ENCODE measurements at regions not wholly inside any gene's neighbourhood (a gene's known extent, or its start where the extent isn't known, plus 50 kb on each side); places are given as distances from the start of the nearest gene placed in this dataset.

DNA sequence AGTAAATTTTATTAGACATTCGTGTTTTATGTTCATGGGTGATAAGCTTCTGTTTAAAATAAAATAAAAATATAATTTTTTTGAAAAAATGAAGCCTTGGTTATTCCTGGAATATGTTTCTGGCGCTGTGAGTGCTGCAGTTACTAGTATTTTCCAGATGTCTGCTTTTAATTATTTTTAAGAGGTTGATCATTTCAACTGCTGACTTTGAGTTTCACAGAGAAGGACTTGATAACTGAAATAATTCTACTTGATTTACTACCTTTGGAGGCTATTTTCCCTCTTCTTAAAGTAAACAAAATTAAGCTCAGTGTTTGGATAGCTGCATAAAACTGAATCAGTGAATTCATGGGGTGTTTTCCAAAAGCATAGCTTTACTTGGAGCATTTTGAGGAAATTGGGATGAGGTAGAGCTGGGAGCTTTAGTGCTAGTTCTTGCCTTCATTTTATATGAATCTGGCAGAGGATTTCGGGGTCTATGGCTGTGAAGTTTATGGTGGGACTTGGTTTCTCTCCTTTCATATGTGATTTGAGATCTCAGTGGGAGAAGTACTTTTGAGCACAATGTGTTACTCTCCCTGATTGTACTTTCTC is 666.5 kb downstream of the DCDC2C start:
- peak; percentile 33 to 88 (median 69) for DNase-seq

DNA sequence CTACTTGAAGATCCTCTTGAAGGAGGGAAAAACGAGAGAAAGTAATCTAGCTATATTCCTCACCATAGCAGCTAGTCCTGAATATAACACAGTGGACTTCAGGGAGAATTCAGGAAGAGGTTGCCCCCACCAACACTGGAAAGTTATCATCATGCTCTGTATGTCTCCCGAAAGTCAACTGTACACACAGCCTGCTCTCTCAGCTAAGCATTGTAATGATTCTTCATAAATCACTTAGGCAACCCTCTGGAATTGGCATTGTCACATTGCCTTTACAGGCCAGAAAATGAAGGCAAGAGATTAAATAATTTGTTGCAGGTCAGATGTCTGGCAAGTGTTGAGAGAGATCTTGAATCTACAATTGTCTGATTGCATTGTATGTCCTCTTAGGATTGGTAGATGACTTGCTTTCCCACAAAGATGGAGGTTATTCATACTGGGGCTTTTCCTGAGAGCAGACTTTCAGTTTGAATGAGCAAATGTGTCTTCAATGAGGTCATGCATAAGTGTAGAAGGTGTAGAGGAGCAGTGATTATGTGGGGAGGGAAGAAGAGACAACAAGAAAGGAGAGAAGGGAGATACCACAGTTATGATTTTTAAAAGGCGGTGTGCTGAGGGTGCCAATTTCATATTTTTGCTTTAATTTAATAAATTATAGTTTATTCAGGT is 667.2 kb downstream of the DCDC2C start:
- DNase-seq, result peak in 2 of 3 donors; percentile 6 to 9

DNA sequence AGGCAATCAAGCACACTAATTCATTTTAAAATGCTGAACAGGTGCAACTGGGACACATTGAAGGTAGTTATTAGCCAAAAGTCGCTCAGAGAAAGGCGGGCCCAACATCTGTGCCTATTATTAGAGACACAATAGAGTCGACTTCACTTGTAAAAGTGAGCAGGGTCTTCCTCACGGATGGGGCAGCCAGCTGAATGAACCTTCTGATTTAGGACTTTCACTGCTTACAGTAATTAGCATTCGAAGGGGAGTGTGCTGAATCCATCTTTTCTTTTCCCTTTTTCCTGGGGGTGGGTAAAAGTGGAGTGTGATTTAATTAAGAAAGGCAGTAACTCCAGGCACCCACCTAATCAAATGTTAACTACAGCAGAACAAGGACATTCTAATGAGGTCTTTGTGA is 677.7 kb downstream of the DCDC2C start:
- DNase-seq, result no peak

DNA sequence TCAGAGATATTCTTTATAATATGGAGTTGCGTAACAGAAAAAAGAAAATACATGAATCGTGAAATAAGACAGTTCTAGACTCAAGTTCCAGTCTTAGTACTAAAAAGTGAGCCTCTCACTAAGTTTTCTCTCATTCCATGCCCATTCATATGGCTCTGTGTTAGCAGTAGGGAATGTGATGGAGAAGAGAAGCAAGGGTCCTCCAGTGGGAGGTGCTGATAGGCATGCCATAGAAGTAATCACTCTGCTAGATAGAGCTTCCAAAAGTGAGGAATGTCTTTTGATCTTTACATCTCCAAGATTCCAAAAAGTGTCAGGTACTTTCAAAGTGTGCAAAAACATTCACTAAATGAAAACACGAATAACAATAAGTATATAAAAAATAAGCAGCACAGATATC is 678.4 kb downstream of the DCDC2C start:
- no peak for DNase-seq

DNA sequence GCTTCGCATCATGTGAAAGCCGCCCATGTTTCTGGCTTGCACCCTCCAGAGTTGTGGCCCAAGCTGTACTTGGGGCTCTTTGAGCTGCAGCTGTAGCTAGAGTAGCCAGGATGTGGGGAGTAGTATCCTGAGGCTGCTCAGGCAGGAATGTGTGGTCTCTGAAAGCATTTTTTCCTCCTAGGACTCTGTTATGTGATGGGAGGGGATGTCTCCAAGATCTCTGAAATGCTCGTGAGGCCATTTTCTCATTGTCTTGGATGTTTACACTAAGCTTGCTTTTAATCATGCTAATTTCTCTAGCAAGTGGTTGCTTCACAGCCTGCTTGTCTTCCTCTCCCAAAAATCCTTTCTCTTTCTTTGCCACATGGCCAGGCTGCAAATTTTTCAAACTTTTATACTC is 687.6 kb downstream of the DCDC2C start:
- no peak for DNase-seq

DNA sequence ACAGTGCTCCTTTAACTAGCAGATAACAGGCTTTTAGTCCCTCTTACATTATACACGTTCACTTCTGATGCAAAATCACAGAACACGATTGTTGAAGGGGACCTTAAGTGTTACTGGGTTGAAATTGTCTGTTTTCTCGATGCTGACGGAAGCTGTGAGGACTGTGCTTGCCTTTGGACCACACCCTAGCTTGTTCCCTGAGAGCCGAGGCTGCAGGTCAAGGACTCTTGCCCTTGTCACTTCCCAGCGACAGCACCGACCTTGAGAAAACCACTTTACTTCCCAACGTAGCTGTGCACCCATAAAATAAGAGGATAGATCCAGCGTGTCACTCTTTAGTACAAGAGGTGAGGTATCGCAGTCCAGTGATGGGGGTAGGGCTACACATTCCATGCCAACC is 701.0 kb downstream of the DCDC2C start:
- DNase-seq, result no peak

DNA sequence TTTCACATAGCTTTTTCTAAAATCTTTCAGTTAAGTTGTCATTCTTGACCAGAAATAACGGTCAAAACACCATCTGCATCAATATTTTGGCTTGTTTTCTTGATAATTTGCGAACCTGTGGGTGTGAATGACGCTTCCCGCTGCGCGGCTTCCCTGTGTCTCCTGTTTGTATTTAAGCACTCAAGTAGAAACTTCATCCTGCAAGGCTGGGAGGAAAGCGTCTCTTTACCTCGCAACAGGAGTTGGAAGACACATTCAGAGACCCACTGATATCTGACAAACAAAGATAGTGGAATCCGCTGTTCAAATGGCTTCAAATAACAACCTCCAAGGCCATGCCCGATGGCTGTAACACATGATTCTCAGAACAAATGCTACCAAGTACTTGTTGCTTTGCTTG is 704.9 kb downstream of the DCDC2C start:
- no peak for DNase-seq

DNA sequence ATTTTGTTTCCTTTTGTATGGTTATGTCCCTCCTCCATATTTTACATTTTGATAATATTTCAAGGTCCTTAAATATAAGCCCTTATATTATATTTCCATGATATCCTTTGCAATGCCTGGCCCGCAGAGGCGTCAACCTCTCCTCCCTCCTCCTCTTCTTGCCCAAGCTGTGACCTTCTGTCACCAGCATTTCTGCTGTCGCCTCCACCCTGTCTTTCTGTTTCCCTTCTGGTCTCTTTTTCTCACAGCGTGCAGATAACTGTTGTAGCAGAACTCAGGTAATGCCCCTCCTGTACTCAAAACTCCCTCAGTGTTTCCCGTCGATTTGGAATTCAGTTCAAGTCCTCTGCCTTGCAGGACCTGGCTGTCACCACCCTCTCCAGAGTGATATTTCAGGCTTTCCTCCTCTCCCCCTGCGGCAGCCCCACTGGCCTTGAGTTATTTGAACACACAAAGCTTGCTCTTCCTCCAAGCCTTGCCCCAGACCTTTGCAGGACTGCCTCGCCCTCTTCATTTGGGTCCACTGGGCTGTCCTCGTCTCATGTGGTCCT is 709.3 kb downstream of the DCDC2C start:
- DNase-seq, result no peak

DNA sequence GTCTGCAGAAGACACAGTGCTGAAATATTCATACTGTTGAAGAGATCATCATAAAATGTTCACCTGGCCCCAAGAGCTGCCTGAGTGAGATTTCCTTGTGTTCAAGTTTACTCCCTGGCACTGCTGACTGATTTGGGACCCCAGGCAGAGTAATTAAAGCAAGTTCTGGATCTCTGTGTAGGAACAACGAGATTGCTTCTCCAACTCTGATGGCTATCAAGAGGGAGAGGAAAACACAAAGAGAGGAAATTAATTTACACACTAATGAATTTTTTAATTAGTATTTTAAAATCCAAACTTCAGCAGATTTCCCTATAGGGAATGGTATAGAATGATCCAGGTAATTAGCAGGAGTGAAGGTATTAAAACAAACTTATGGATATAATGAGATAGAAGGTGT is 711.8 kb downstream of the DCDC2C start:
- no peak for DNase-seq

DNA sequence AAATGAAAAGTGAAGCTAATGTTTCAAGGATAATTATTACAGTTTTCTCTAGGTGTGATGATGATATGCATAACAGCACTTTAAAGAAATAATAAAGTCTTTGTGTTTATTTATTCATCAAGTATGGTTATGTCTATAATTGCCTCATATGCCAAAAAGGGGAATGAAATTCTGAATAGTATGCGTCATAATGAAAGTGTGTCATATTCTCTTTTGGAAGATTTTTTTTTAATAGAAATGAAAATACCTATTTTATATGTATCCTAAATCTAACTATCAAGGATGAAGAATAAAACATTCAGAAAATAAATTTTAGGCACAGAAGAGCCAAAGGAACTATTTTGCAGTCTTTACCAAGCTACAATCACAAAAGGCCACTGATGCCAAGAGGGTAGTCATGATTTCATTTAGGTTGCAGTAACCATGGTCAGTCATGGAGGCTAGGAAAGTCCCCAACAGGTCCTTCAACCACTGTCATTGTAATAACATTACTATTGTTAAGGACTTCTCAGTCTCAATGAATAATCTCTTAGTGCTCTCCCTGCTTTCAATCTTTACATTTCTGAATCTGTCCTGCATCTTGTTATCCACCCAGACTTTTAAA is 712.5 kb downstream of the DCDC2C start:
- no peak for DNase-seq

DNA sequence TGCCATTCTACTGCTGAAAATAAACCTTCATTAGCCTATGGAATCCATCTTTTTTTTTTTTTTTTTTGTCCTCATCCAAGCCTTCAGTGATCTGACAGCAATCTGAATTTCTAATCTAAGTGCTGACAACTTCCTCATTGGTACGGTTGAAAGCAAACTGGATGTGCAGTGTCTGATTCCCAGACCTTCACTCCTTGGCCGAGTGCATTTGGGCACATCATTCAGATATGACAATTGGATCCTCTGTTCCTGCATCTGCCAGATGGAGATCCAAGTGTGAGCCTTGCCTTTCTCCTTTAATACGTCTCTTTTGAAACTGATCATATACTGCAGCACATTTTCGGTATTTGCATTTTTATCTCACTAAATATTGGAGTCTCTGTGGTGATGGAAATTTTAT is 713.1 kb downstream of the DCDC2C start:
- no peak for DNase-seq

DNA sequence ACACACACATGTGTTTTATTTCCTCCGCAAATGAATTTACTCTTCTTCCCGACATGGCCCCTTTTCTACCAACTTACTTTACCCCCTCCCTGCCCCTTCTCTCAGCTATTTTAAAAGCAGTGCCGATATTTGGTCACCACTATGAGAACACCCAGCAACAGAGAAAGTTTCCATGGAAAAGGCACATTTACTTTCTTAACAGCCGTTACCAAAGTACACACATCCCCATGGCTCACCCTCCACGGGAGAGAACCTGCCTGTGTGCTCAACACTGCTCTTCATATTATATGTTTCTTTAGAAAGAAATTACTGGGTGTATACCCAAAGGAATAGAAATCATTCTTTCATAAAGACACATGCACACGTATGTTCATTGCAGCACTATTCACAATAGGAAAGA is 714.4 kb downstream of the DCDC2C start:
- DNase-seq, result no peak

DNA sequence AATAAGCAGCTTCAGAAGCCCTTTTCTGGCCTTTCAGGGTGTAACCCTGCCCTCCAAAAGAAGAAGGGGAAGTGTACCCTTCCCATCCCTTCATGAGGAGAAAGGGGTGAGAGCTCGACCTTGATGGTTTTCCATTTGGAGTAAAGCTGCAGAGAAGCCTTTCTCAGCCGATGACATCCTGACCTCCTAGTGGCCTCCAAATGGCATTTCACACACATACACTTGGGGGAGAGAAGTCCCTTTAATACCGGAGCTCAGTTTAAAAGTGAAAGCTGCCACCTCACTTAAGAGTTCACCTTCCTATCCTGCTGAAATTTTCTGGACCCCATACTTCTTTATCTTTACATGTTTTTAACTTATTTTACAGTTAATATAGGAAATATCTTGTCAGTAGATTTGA is 716.7 kb downstream of the DCDC2C start:
- DNase-seq, result no peak

DNA sequence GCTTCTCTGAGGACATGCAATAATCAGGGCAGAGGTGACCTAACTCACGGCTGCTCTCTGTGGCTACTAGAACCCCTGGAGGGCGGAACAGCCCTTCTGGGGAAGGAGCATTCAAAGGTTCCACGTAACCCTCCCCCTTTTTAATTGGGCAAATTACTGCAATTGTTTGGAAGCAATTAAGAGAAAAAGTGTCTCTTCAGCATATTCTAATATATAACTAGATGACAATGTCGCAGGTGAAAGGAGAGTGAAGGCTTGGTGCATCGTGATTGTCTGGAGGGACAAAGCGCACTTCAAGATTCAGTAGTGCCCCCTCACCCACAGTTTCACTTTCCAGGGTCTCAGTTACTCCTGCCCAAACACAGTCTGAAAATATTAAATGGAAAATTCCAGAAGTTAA is 720.8 kb downstream of the DCDC2C start:
- DNase-seq, result no peak

DNA sequence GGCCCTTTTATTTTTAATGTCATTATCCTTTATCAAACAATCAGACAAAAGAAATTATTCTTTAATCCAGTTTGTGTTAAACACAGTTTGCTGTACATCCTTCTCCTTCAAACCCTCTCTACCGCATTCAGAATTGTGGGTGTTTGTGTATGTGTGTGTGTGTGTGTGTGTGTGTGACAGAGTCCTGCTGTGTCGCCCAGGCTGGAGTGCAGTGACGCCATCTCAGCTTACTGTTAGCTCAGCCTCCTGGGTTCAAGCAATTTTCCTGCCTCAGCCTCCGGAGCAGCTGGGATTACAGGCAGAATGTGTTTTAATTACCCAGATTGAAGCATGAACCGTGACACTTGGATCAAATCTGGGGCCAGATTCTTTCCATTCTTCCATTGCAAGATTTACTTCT is 723.7 kb downstream of the DCDC2C start:
- peak in 1 of 3 donors; percentile 9 for DNase-seq

DNA sequence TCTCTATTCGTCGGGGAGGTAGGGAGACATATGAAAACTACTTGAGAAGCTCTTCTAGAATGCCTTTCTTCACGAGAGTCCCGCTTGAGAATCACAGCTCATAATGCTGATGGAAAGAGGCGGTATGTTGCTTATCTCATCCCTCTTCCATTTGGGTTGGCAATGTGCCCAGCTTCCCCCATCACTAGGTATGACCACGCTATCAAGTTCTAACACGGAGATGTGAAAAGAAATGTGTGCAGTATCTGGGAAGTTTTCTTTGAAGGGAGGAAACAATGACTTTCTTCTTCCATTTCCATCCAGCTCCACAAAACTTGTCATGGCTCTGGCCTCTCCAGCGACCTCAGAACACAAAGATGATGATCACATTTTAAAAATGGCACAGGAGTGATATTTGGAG is 742.4 kb downstream of the DCDC2C start:
- DNase-seq, result no peak

DNA sequence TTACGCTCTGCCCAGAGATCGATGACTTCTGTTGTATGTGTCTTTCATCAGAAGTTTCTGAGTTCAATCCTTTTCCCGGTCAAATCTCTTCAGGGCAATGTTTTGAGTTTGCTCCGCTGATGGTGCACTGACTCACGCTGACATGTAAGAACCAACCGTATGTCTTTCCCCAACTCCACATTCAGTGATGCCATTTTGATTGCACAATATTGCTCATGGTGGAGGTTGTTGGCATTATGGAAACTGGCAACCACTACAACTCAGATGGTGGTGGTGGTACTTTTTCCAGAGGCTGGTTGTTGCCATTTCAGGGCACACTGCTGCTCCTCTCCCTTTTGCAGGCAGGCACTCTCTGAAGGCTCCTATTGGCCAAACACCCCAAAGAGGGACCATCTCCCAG is 751.5 kb downstream of the DCDC2C start:
- DNase-seq, result no peak

DNA sequence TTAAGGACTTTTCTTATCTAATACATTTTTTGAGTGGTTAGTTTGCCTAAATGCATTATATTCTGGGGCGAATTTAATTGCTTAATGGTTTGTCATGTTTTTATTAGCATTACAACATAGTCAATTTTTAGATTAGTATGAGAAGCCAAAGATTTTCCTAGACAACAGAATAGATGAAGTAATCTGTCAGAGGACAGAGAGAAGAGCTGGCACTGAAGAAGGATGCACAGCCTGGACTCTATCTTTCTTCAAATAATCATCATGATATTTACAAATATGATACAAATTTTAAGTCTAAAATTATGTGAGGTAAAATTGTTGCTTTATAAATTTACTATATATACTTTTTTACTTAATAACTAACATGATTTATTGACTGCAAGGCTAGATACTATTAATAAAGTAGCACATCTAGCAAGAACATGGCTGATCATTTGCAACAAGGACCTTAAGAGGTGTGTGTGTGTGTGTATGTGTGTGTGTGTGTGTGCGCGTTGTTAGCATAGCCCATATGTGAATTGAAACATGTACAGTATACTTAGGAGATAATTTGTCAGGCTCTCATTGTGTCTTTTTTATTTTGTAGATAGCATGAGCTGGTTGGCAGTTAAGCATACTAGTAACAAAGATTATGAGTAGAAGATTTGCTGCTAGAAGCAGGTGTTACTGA is 752.2 kb downstream of the DCDC2C start:
- DNase-seq, result no peak

DNA sequence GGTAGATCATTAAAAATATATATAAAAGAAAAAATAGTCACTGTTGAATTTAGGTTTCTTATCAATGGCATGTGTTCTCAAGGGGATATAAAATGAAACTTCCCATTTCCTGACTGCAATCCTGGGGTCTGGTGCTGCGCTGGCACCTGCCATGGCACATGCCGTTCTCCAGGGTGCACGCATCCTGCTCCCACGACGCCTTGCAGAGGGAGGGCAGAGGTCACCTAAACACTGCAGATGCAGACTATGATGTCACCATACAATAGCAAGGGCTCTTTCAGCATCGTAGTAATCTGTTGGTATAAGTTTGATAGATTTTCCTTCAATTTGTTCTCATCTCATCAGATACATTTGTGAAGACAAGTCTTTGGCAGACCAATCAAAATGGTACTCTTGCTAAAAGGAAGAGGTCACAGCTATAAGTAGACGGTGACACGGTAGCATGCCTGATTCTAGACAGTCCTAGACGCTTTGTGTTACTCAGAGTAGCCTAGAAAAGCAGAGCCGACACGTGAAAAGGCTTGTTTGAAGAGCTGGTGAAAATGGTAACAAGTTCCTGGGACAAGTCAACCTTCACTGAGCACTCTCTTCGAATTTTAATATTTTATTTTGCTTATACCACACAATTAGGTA is 761.4 kb downstream of the DCDC2C start:
- no peak for DNase-seq

DNA sequence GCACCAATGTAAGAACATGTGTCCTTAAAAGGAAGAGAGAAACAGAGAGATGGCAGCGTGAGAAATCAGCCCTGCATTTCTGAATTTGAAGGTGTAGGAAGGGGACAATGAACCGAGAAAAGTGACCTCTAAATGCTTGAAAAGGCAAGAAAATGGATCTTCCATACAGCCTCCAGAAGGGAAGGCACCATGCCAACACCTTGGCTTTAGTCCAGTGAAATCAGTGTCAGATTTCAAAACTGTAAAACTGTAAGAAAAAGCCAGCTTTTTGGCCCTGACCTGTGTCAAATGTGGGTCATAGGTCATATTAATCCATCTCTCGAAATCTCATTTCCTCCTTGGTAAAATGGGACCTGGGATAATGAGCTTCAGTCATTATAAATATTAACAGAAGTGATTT is 762.3 kb downstream of the DCDC2C start:
- DNase-seq, result peak in 1 of 3 donors; percentile 5

DNA sequence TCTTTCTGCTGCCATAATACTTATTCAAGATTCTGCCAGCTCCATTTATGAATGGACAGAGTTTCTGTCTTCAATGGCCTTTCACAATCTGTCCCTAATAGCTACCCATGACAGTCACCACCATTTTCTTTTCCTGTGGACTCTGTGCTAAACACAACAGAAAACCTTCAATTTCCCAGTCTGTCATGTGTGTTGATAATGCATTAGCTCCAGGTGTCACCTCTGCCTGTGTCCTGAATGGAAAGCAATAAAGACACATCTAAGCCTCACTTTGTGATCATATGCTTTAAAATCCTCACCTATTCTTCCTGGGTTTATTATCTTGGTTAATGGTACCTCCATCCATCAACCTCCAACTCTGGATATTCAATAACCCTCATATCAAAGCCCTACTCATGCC is 772.2 kb downstream of the DCDC2C start:
- no peak for DNase-seq

DNA sequence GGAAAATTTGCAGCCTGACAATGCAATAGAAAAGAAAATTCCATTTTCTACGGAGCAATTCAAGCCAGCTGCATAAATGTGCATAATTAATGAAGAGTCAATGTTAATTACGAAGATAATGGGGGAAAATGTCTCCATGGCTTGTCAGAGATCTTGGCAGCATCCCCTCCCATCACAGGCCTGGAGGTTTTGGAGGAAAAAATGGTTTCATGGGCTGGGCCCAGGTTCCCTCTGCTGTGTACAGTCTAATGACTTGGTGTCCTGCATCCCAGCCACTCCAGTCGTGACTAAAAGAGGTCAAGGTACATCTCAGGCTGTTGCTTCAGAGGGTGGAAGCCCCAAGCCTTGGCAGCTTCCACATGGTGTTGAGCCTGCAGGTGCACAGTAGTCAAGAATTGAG is 779.7 kb downstream of the DCDC2C start:
- DNase-seq, result no peak
